ENCODE measurements at regions not wholly inside any gene's neighbourhood (a gene's known extent, or its start where the extent isn't known, plus 50 kb on each side); places are given as distances from the start of the nearest gene placed in this dataset.
"Not testable (repeated sequence)": the region's sequence is repeated elsewhere in the genome, so short reads cannot be mapped to it uniquely, and the experiment has no call there.

- TF ChIP-seq EZH2 (IDR thresholded peaks at IDR 0.05) = no peak
- TF ChIP-seq SRF (IDR thresholded peaks at IDR 0.05; ENCODE audit: low read depth) = no peak
- TF ChIP-seq ATF3 (IDR thresholded peaks at IDR 0.05) = no peak
- no peak for TF ChIP-seq ZFX (IDR thresholded peaks at IDR 0.05)
These were observed 149.1 kb upstream of the HMGA2 start (continued) for GRCh38 chr12:65675141-65675621.

- H3K79me2 ChIP-seq (ENCODE audit: insufficient read depth, low read length); H2AFZ ChIP-seq (ENCODE audit: low read depth, low read length, poor library complexity, severe bottlenecking); H3K27me3 ChIP-seq (ENCODE audit: insufficient read depth, low read length); CTCF ChIA-PET; H3K9me3 ChIP-seq (ENCODE audit: control insufficient read depth in 1 of 2, insufficient read depth in 1 of 2, low read depth in 1 of 2, low read length in 2 of 2); BruUV-seq (replicated peaks); RAD21 ChIA-PET (ENCODE audit: low non-redundant PET in 1 of 2, low total read pairs in 2 of 2, uncharacterized antibody in 2 of 2, unreplicated experiment in 2 of 2); H3K4me2 ChIP-seq (ENCODE audit: low read length); H3K27ac ChIP-seq (ENCODE audit: low read depth, low read length); H3K9ac ChIP-seq (ENCODE audit: low read length); H3K4me3 ChIP-seq (replicated peaks in 1 of 2; ENCODE audit: low read depth in 1 of 2, low read length in 2 of 2); H3K9me2 ChIP-seq (ENCODE audit: insufficient read depth); DNase-seq (ENCODE audit: low read depth, low spot score); H3K36me3 ChIP-seq (ENCODE audit: control insufficient read depth in 1 of 2, insufficient read depth in 2 of 2, low read length in 2 of 2); H4K20me1 ChIP-seq (ENCODE audit: insufficient read depth); ATAC-seq: not testable (repeated sequence)
- peaks cover 3 to 25% of the 10 kb centered on the region in 2 experiments; a peak in 3 of 4 replicates for H3K4me1 ChIP-seq (ENCODE audit: control insufficient read depth in 1 of 2, insufficient read depth in 2 of 2, low read length in 2 of 2)
- intact Hi-C loops (cut with micrococcal nuclease) = loop anchor here (10.0 kb wide), 1 partner anchor 363 kb away; no protein-coding TSS in a partner anchor
- 0 out of 2 replicates have a peak, but pooled peaks have one; percentile 21 for TF ChIP-seq MAX (IDR thresholded peaks at IDR 0.05)
- TF ChIP-seq CBX3 (IDR thresholded peaks at IDR 0.05; ENCODE audit: low read depth) = peak; percentile 28; the same call in 1 of the 2 replicates
- POLR2A ChIA-PET = interaction anchor here (1.0 kb wide), 1 partner anchor 21 kb away, joined by 4 read pairs; no protein-coding TSS in a partner anchor
These were observed 146.1 kb upstream of the HMGA2 start for GRCh38 chr12:65678172-65678571.

- H3K36me3 ChIP-seq (ENCODE audit: control insufficient read depth in 1 of 2, insufficient read depth in 2 of 2, low read length in 2 of 2) = no peaks in the 10 kb centered on the region
- H3K9ac ChIP-seq (ENCODE audit: low read length) = no peak overlapping the region
- H3K4me3 ChIP-seq (replicated peaks in 1 of 2; ENCODE audit: low read depth in 1 of 2, low read length in 2 of 2) = no peak overlapping the region
- peaks cover 0 to 7% of the 10 kb centered on the region in 2 experiments; a peak in 1 of 4 replicates for H3K9me3 ChIP-seq (ENCODE audit: control insufficient read depth in 1 of 2, insufficient read depth in 1 of 2, low read depth in 1 of 2, low read length in 2 of 2)
- peak overlapping the region; percentile 73 for H2AFZ ChIP-seq (ENCODE audit: low read depth, low read length, poor library complexity, severe bottlenecking)
- no peaks in the 10 kb centered on the region for H3K9me2 ChIP-seq (ENCODE audit: insufficient read depth)
- intact Hi-C loops (cut with micrococcal nuclease) = no loop called here
- ATAC-seq = no peak
- H3K27ac ChIP-seq (ENCODE audit: low read depth, low read length) = no peak overlapping the region
- H3K27me3 ChIP-seq (ENCODE audit: insufficient read depth, low read length) = no peaks in the 10 kb centered on the region
- ChIA-PET CTCF (no interaction called here), POLR2A (no interaction called here), RAD21 (ENCODE audit: low non-redundant PET in 1 of 2, low total read pairs in 2 of 2, uncharacterized antibody in 2 of 2, unreplicated experiment in 2 of 2) (no interaction called here)
- H3K79me2 ChIP-seq (ENCODE audit: insufficient read depth, low read length) = no peaks in the 10 kb centered on the region
- TF ChIP-seq SRF (IDR thresholded peaks at IDR 0.05; ENCODE audit: low read depth) = no peak
- no peak for TF ChIP-seq ZBTB33 (IDR thresholded peaks at IDR 0.05; ENCODE audit: extremely low read depth, insufficient replicate concordance, low read length)
- TF ChIP-seq POLR2AphosphoS5 (IDR thresholded peaks at IDR 0.05; ENCODE audit: low read depth, low read length) = no peak
- TF ChIP-seq ATF3 (IDR thresholded peaks at IDR 0.05) = no peak
- no peak for TF ChIP-seq CBX3 (IDR thresholded peaks at IDR 0.05; ENCODE audit: low read depth)
- no peak overlapping the region for H3K4me2 ChIP-seq (ENCODE audit: low read length)
- no TSS peak for BruUV-seq (replicated peaks)
- no peak for DNase-seq (ENCODE audit: low read depth, low spot score)
- no peaks in the 10 kb centered on the region for H4K20me1 ChIP-seq (ENCODE audit: insufficient read depth)
- peaks cover 0 to 17% of the 10 kb centered on the region in 2 experiments; a peak in 2 of 4 replicates for H3K4me1 ChIP-seq (ENCODE audit: control insufficient read depth in 1 of 2, insufficient read depth in 2 of 2, low read length in 2 of 2)
These were observed 143.1 kb upstream of the HMGA2 start for GRCh38 chr12:65681226-65681625.

Data from HCT116 (cell line).